ENCODE measurements at regions not wholly inside any gene's neighbourhood (a gene's known extent, or its start where the extent isn't known, plus 50 kb on each side); places are given as distances from the start of the nearest gene placed in this dataset.

- no peak for DNase-seq (ENCODE audit: low spot score)
- TF ChIP-seq, protein P1, sequence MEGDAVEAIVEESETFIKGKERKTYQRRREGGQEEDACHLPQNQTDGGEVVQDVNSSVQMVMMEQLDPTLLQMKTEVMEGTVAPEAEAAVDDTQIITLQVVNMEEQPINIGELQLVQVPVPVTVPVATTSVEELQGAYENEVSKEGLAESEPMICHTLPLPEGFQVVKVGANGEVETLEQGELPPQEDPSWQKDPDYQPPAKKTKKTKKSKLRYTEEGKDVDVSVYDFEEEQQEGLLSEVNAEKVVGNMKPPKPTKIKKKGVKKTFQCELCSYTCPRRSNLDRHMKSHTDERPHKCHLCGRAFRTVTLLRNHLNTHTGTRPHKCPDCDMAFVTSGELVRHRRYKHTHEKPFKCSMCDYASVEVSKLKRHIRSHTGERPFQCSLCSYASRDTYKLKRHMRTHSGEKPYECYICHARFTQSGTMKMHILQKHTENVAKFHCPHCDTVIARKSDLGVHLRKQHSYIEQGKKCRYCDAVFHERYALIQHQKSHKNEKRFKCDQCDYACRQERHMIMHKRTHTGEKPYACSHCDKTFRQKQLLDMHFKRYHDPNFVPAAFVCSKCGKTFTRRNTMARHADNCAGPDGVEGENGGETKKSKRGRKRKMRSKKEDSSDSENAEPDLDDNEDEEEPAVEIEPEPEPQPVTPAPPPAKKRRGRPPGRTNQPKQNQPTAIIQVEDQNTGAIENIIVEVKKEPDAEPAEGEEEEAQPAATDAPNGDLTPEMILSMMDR (IDR thresholded peaks at IDR 0.05; ENCODE audit: extremely low read depth, insufficient read depth, missing control alignments) = no peak
- in situ Hi-C loops (cut with MboI; ENCODE audit: low pct_unique_long_range_greater_than_20kb, low sequenced_read_pairs, unreplicated experiment) = no loop called here
These were observed 51.2 kb upstream of the PCSK6 start for GRCh38 chr15:101540480-101541239.

DNA sequence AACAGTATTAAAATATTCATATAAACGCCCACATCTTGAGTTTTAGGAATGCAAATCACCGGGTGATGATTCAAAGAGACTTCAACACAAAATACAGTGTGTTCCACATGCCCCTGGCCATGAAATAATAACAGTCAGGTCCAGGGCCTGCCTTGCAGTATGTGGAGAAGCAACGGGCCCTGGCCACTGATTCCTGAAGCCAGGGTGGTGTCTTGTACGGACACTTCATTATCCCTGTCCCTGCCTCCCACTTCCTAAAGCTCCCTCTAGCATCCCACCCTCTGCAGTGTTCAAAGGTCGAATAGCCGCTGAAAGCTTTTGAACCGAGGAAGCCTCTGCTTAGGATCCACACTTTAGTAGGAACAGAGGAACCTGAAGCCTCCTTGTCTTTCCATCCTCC lies 50.4 kb upstream of the PCSK6 start:
- DNase-seq (ENCODE audit: low spot score) = no peak
- in situ Hi-C loops (cut with MboI; ENCODE audit: low pct_unique_long_range_greater_than_20kb, low sequenced_read_pairs, unreplicated experiment) = no loop called here
- TF ChIP-seq, protein P1 (IDR thresholded peaks at IDR 0.05; ENCODE audit: extremely low read depth, insufficient read depth, missing control alignments) = no peak

DNA sequence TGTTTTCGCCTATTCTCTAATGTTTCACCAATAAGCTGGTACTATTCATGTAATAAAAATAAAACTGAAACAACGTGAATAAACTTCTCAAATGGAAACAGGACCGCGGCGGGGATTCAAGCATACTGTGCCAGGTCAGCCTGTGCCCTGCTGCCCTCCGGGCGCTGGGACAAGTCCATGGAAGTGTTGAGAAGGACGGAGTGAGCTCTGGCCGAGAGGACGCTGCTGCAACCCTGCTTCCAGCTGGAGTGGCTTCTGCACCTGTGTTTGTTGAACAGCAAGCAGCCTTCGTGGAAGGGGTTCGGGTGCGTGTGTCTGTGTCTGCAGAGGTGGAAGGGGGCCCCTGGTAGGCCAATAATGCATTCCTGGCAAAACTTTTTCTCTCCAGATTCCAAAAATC lies 50.0 kb upstream of the PCSK6 start:
- TF ChIP-seq, protein P1 (IDR thresholded peaks at IDR 0.05; ENCODE audit: extremely low read depth, insufficient read depth, missing control alignments) = no peak
- no peak for DNase-seq (ENCODE audit: low spot score)

More for the DNA sequence above, 50.0 kb upstream of the PCSK6 start:
- in situ Hi-C loops (cut with MboI; ENCODE audit: low pct_unique_long_range_greater_than_20kb, low sequenced_read_pairs, unreplicated experiment) = no loop called here

Data from GM13977 (cell line).